ENCODE measurements at regions not wholly inside any gene's neighbourhood (a gene's known extent, or its start where the extent isn't known, plus 50 kb on each side); places are given as distances from the start of the nearest gene placed in this dataset.
"Not testable (repeated sequence)": the region's sequence is repeated elsewhere in the genome, so short reads cannot be mapped to it uniquely, and the experiment has no call there.

- no peak overlapping the region for H3K4me3 ChIP-seq
- no peak for DNase-seq (ENCODE audit: extremely low spot score)
- TF ChIP-seq EP300 (IDR thresholded peaks at IDR 0.05) = no peak
- no peak for TF ChIP-seq POLR2A (IDR thresholded peaks at IDR 0.05; ENCODE audit: low read depth)
- no peak for TF ChIP-seq POLR2AphosphoS5 (IDR thresholded peaks at IDR 0.05)
- TF ChIP-seq CTCF (IDR thresholded peaks at IDR 0.05) = no peak
- no peaks in the 10 kb centered on the region for H3K9me3 ChIP-seq
- 68% methylated on average over 1 of the region's 1 CpG for WGBS
- H3K27me3 ChIP-seq = no peaks in the 10 kb centered on the region
- H3K4me1 ChIP-seq = no peaks in the 10 kb centered on the region
- H3K36me3 ChIP-seq = no peaks in the 10 kb centered on the region
- no peak overlapping the region for H3K27ac ChIP-seq (replicated peaks in 1 of 4)
- intact Hi-C loops (cut with DNase I) = no loop called here
Measured at GRCh38 chr4:66482186-66482585, 811.9 kb upstream of the EPHA5 start.

GRCh38 chr4:66475596-66475995 lies 805.3 kb upstream of the EPHA5 start:
- no peak overlapping the region for H3K27ac ChIP-seq (replicated peaks in 1 of 4)
- no peaks in the 10 kb centered on the region for H3K9me3 ChIP-seq
- TF ChIP-seq CTCF (IDR thresholded peaks at IDR 0.05) (no peak), EP300 (IDR thresholded peaks at IDR 0.05) (no peak), POLR2A (IDR thresholded peaks at IDR 0.05; ENCODE audit: low read depth) (no peak), POLR2AphosphoS5 (IDR thresholded peaks at IDR 0.05) (no peak)
- H3K27me3 ChIP-seq = no peaks in the 10 kb centered on the region
- no peaks in the 10 kb centered on the region for H3K4me1 ChIP-seq
- intact Hi-C loops (cut with DNase I) = no loop called here
- no peak for DNase-seq (ENCODE audit: extremely low spot score)
- H3K4me3 ChIP-seq = no peak overlapping the region
- WGBS = 50% methylated on average over 3 of the region's 3 CpGs
- no peaks in the 10 kb centered on the region for H3K36me3 ChIP-seq

GRCh38 chr4:66465111-66465510 lies 794.8 kb upstream of the EPHA5 start:
- Histone ChIP-seq H3K4me1 (no peaks in the 10 kb centered on the region), H3K9me3 (peaks cover 0 to 9% (median 3%) of the 10 kb centered on the region in 4 donors), H3K4me3 (no peak overlapping the region), H3K36me3 (no peaks in the 10 kb centered on the region), H3K27me3 (no peaks in the 10 kb centered on the region), H3K27ac (replicated peaks in 1 of 4) (no peak overlapping the region)
- intact Hi-C loops (cut with DNase I) = no loop called here
- no peak for TF ChIP-seq CTCF (IDR thresholded peaks at IDR 0.05)
- no peak for DNase-seq (ENCODE audit: extremely low spot score)
- WGBS = 85% methylated on average over 4 of the region's 4 CpGs

GRCh38 chr4:66462890-66463289 lies 792.6 kb upstream of the EPHA5 start:
- H3K4me1 ChIP-seq; H3K27ac ChIP-seq (replicated peaks in 1 of 4); H3K27me3 ChIP-seq; intact Hi-C loops (cut with DNase I); H3K4me3 ChIP-seq; H3K9me3 ChIP-seq; H3K36me3 ChIP-seq; DNase-seq (ENCODE audit: extremely low spot score): not testable (repeated sequence)
- WGBS = 81% methylated on average over 7 of the region's 7 CpGs

- DNase-seq (ENCODE audit: extremely low spot score) = no peak
- intact Hi-C loops (cut with DNase I) = no loop called here
- Histone ChIP-seq H3K4me3 (no peak overlapping the region), H3K27me3 (no peaks in the 10 kb centered on the region), H3K4me1 (no peaks in the 10 kb centered on the region), H3K9me3 (no peaks in the 10 kb centered on the region), H3K36me3 (no peaks in the 10 kb centered on the region), H3K27ac (replicated peaks in 1 of 4) (no peak overlapping the region)
- TF ChIP-seq CTCF (IDR thresholded peaks at IDR 0.05) (no peak), POLR2A (IDR thresholded peaks at IDR 0.05; ENCODE audit: low read depth) (no peak), EP300 (IDR thresholded peaks at IDR 0.05) (no peak), POLR2AphosphoS5 (IDR thresholded peaks at IDR 0.05) (no peak)
Measured at GRCh38 chr4:66451741-66452140, 781.5 kb upstream of the EPHA5 start.

Data from esophagus muscularis mucosa (tissue), 4 donors.